HEK293 (cell line): ENCODE measurements at regions not wholly inside any gene's neighbourhood (a gene's known extent, or its start where the extent isn't known, plus 50 kb on each side); places are given as distances from the start of the nearest gene placed in this dataset.

ENCODE experiments used
- SP2 ChIP-seq: fragments of 450-650 bp; formaldehyde crosslinking; IDR thresholded peaks from 2 replicates; pipeline ENCODE4 v1.5.1; 2016; ENCODE audit warnings: missing biosample characterization, missing genetic modification characterization
- YY1 ChIP-seq: fragments of 450-650 bp; formaldehyde crosslinking; IDR thresholded peaks from 2 replicates; pipeline ENCODE4 v1.5.1; 2018; ENCODE audit warnings: missing biosample characterization, missing genetic modification characterization
- ZBTB17 ChIP-seq: fragments of 450-650 bp; formaldehyde crosslinking; IDR thresholded peaks from 2 replicates; pipeline ENCODE4 v1.5.1; 2016; ENCODE audit warnings: missing biosample characterization, missing genetic modification characterization
- ZNF10 ChIP-seq: fragments of 450-650 bp; formaldehyde crosslinking; IDR thresholded peaks from 2 replicates; pipeline ENCODE4 v1.5.1; 2017; ENCODE audit warnings: missing biosample characterization, missing genetic modification characterization
- ZNF18 ChIP-seq: fragments of 450-650 bp; formaldehyde crosslinking; IDR thresholded peaks from 2 replicates; pipeline ENCODE4 v1.5.1; 2016; ENCODE audit warnings: missing biosample characterization, missing genetic modification characterization
- ZNF274 ChIP-seq, 2 experiments: fragments of 200-500 bp in 1 of 2; fragments of 450-650 bp in 1 of 2; sonication (Bioruptor generic) in 1 of 2; formaldehyde crosslinking in 1 of 2; IDR thresholded peaks; 2 replicates each; pipeline versions ENCODE4 v1.5.1 to v1.6.1; 2014 to 2016; ENCODE audit warnings: borderline replicate concordance in 1 of 2, inconsistent platforms in 1 of 2, low read length in 1 of 2, missing biosample characterization in 1 of 2, missing genetic modification characterization in 1 of 2
- ZNF513 ChIP-seq: fragments of 450-650 bp; IDR thresholded peaks from 2 replicates; pipeline ENCODE4 v1.5.1; 2018; ENCODE audit warnings: missing biosample characterization, missing genetic modification characterization
- ZNF664 ChIP-seq: fragments of 450-650 bp; formaldehyde crosslinking; IDR thresholded peaks from 2 replicates; pipeline ENCODE4 v1.5.1; 2016; ENCODE audit warnings: missing biosample characterization, missing genetic modification characterization
- ZSCAN5A ChIP-seq: fragments of 450-650 bp; formaldehyde crosslinking; IDR thresholded peaks from 2 replicates; pipeline ENCODE4 v1.5.1; 2016; ENCODE audit warnings: missing biosample characterization, missing genetic modification characterization
- TF ChIP-seq, protein P1 (sequence below): fragments of 450-650 bp; formaldehyde crosslinking; IDR thresholded peaks from 2 replicates; pipeline ENCODE4 v1.5.1; 2016; ENCODE audit warnings: missing biosample characterization, missing genetic modification characterization

DNA sequence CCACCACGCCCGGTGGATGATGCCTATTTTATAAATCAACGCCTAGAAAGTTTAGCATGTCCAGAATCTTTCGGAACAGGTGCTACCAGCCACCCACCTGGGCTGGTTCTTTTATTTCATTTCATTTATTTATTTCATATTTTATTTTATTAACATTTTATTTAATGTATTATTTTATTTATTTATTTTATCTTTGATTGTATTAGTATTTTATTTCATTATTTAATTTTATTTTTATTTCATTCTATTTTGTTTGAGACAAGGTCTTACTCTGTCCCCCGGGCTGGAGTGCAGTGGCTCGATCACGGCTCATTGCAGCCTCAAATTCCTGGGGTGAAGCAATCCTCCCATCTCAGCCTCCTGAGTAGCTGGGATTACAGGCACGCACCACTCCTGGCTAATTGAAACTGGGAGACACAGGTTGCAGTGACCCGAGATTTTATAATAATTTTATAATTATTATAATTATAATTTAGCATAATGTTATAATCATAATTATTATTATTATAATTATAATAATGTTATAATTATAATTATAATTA, 187.2 kb downstream of the SHOX start:
- TF ChIP-seq ZNF10 (tag by site-specific recombination) (no peak), ZBTB17 (no peak), ZNF18 (no peak), ZNF274 (IDR thresholded peaks at IDR 0.05; ENCODE audit: low read length) (no peak), ZNF274 (tag by site-specific recombination; IDR thresholded peaks at IDR 0.05; ENCODE audit: borderline replicate concordance) (no peak), ZNF664 (no peak), YY1 (tag by site-specific recombination) (no peak), ZNF513 (no peak), ZSCAN5A (tag by site-specific recombination) (no peak), SP2 (tag by site-specific recombination) (no peak)
- TF ChIP-seq, protein P1, sequence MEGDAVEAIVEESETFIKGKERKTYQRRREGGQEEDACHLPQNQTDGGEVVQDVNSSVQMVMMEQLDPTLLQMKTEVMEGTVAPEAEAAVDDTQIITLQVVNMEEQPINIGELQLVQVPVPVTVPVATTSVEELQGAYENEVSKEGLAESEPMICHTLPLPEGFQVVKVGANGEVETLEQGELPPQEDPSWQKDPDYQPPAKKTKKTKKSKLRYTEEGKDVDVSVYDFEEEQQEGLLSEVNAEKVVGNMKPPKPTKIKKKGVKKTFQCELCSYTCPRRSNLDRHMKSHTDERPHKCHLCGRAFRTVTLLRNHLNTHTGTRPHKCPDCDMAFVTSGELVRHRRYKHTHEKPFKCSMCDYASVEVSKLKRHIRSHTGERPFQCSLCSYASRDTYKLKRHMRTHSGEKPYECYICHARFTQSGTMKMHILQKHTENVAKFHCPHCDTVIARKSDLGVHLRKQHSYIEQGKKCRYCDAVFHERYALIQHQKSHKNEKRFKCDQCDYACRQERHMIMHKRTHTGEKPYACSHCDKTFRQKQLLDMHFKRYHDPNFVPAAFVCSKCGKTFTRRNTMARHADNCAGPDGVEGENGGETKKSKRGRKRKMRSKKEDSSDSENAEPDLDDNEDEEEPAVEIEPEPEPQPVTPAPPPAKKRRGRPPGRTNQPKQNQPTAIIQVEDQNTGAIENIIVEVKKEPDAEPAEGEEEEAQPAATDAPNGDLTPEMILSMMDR, result no peak
